Upper lobe of left lung (tissue), 4 donors: ENCODE measurements at regions not wholly inside any gene's neighbourhood (a gene's known extent, or its start where the extent isn't known, plus 50 kb on each side); places are given as distances from the start of the nearest gene placed in this dataset.

Experiments
- EP300 ChIP-seq, 4 donors: sonication (generic); formaldehyde crosslinking; IDR thresholded peaks; one replicate each; pipeline ENCODE4 v1.5.1; 2017; ENCODE audit warnings: antibody characterized with exemption in 4 of 4, control low read depth in 2 of 4
- POLR2AphosphoS5 ChIP-seq, 2 donors: sonication (generic); formaldehyde crosslinking; IDR thresholded peaks; one replicate each; pipeline ENCODE4 v1.5.1; 2017; ENCODE audit warnings: antibody characterized with exemption in 2 of 2
- TF ChIP-seq, protein P1 (sequence below), 6 experiments: fragments of 450-650 bp in 4 of 6; fragments of 200-600 bp in 2 of 6; sonication (generic) in 2 of 6; IDR thresholded peaks; one replicate each; pipeline ENCODE4 v1.5.1; 2016 to 2019; ENCODE audit warnings: antibody characterized with exemption in 6 of 6

DNA sequence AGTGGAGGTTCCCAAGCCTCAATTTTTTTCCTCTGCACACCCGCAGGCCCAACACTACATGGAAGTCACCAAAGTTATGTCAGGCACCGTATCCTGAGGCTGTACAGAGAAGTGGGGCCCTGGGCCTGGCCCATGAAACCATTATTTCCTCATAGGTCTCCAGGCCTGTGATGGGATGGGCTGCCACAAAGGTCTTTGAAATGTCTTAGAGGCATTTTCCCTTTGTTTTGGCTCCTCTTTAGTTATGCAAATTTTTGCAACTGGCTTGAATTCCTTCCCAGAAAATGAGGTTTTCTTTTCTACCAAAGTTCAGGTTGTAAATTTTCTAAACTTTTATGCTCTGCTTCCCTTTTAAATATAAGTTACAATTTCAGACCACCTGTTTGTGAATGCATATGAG is 365.2 kb downstream of the HGF start:
- TF ChIP-seq, protein P1, sequence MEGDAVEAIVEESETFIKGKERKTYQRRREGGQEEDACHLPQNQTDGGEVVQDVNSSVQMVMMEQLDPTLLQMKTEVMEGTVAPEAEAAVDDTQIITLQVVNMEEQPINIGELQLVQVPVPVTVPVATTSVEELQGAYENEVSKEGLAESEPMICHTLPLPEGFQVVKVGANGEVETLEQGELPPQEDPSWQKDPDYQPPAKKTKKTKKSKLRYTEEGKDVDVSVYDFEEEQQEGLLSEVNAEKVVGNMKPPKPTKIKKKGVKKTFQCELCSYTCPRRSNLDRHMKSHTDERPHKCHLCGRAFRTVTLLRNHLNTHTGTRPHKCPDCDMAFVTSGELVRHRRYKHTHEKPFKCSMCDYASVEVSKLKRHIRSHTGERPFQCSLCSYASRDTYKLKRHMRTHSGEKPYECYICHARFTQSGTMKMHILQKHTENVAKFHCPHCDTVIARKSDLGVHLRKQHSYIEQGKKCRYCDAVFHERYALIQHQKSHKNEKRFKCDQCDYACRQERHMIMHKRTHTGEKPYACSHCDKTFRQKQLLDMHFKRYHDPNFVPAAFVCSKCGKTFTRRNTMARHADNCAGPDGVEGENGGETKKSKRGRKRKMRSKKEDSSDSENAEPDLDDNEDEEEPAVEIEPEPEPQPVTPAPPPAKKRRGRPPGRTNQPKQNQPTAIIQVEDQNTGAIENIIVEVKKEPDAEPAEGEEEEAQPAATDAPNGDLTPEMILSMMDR (IDR thresholded peaks at IDR 0.05): no peak
- TF ChIP-seq EP300 (IDR thresholded peaks at IDR 0.05) (no peak), POLR2AphosphoS5 (IDR thresholded peaks at IDR 0.05) (no peak)
